ENCODE measurements at regions not wholly inside any gene's neighbourhood (a gene's known extent, or its start where the extent isn't known, plus 50 kb on each side); places are given as distances from the start of the nearest gene placed in this dataset.

GRCh38 chr14:97458661-97459579 is 661.7 kb downstream of the VRK1 start:
- in situ Hi-C loops (cut with MboI; ENCODE audit: low sequenced_read_pairs) = no loop called here

- in situ Hi-C loops (cut with MboI; ENCODE audit: low sequenced_read_pairs) = no loop called here
These were observed 664.9 kb downstream of the VRK1 start for GRCh38 chr14:97462081-97462480.

- in situ Hi-C loops (cut with MboI; ENCODE audit: low sequenced_read_pairs) = no loop called here
These were observed 671.0 kb downstream of the VRK1 start for GRCh38 chr14:97468220-97468619.

GRCh38 chr14:97477353-97477752 is 680.2 kb downstream of the VRK1 start:
- in situ Hi-C loops (cut with MboI; ENCODE audit: low sequenced_read_pairs) = no loop called here

- in situ Hi-C loops (cut with MboI; ENCODE audit: low sequenced_read_pairs) = no loop called here
These were observed 688.0 kb downstream of the VRK1 start for GRCh38 chr14:97485201-97485600.

GRCh38 chr14:97486601-97487120 is 689.5 kb downstream of the VRK1 start:
- in situ Hi-C loops (cut with MboI; ENCODE audit: low sequenced_read_pairs) = no loop called here

- in situ Hi-C loops (cut with MboI; ENCODE audit: low sequenced_read_pairs) = no loop called here
These were observed 692.6 kb downstream of the VRK1 start for GRCh38 chr14:97489750-97490149.

- in situ Hi-C loops (cut with MboI; ENCODE audit: low sequenced_read_pairs) = no loop called here
These were observed 693.4 kb downstream of the VRK1 start for GRCh38 chr14:97490521-97491070.

- in situ Hi-C loops (cut with MboI; ENCODE audit: low sequenced_read_pairs) = no loop called here
These were observed 694.5 kb downstream of the VRK1 start for GRCh38 chr14:97491697-97492096.

- in situ Hi-C loops (cut with MboI; ENCODE audit: low sequenced_read_pairs) = no loop called here
These were observed 702.8 kb downstream of the VRK1 start for GRCh38 chr14:97499790-97500481.

GRCh38 chr14:97506626-97507025 is 709.4 kb downstream of the VRK1 start:
- in situ Hi-C loops (cut with MboI; ENCODE audit: low sequenced_read_pairs) = no loop called here

GRCh38 chr14:97513891-97514290 is 716.7 kb downstream of the VRK1 start:
- in situ Hi-C loops (cut with MboI; ENCODE audit: low sequenced_read_pairs) = no loop called here

GRCh38 chr14:97517566-97518234 is 720.5 kb downstream of the VRK1 start:
- in situ Hi-C loops (cut with MboI; ENCODE audit: low sequenced_read_pairs) = no loop called here

GRCh38 chr14:97523936-97524335 is 726.8 kb downstream of the VRK1 start:
- in situ Hi-C loops (cut with MboI; ENCODE audit: low sequenced_read_pairs) = no loop called here

- in situ Hi-C loops (cut with MboI; ENCODE audit: low sequenced_read_pairs) = no loop called here
These were observed 727.6 kb downstream of the VRK1 start for GRCh38 chr14:97524589-97525319.

GRCh38 chr14:97527993-97528392 is 730.8 kb downstream of the VRK1 start:
- in situ Hi-C loops (cut with MboI; ENCODE audit: low sequenced_read_pairs) = no loop called here

GRCh38 chr14:97532052-97532451 is 734.9 kb downstream of the VRK1 start:
- in situ Hi-C loops (cut with MboI; ENCODE audit: low sequenced_read_pairs) = no loop called here

- in situ Hi-C loops (cut with MboI; ENCODE audit: low sequenced_read_pairs) = no loop called here
These were observed 739.2 kb downstream of the VRK1 start for GRCh38 chr14:97536421-97536820.

GRCh38 chr14:97538749-97539410 is 741.7 kb downstream of the VRK1 start:
- in situ Hi-C loops (cut with MboI; ENCODE audit: low sequenced_read_pairs) = no loop called here

GRCh38 chr14:97539411-97539795 is 742.2 kb downstream of the VRK1 start:
- in situ Hi-C loops (cut with MboI; ENCODE audit: low sequenced_read_pairs) = no loop called here

Data from HL-60/S4 (cell line).